ENCODE measurements at regions not wholly inside any gene's neighbourhood (a gene's known extent, or its start where the extent isn't known, plus 50 kb on each side); places are given as distances from the start of the nearest gene placed in this dataset.

- no peak overlapping the region for H3K27ac ChIP-seq (ENCODE audit: low read depth, low read length)
- H3K4me3 ChIP-seq (ENCODE audit: low read length in 3 of 3): no peak overlapping the region
- H3K36me3 ChIP-seq (ENCODE audit: control insufficient read depth in 3 of 3, insufficient read depth in 3 of 3, low read length in 3 of 3): no peaks in the 10 kb centered on the region
- no peaks in the 10 kb centered on the region for H3K27me3 ChIP-seq (ENCODE audit: control insufficient read depth in 3 of 3, insufficient read depth in 3 of 3, low read length in 3 of 3)
- H3K4me1 ChIP-seq (ENCODE audit: control insufficient read depth in 3 of 3, insufficient read depth in 3 of 3, low read length in 3 of 3): no peaks in the 10 kb centered on the region
- no peak overlapping the region for H3K9ac ChIP-seq (ENCODE audit: low read depth in 1 of 3, low read length in 3 of 3)
- H3K9me3 ChIP-seq (ENCODE audit: control insufficient read depth in 3 of 3, low read length in 3 of 3): no peaks in the 10 kb centered on the region
Observed at GRCh38 chr9:16352251-16352650, 518.2 kb downstream of the BNC2 start.

- Histone ChIP-seq H3K9ac (ENCODE audit: low read depth in 1 of 3, low read length in 3 of 3) (no peak overlapping the region), H3K27me3 (ENCODE audit: control insufficient read depth in 3 of 3, insufficient read depth in 3 of 3, low read length in 3 of 3) (no peaks in the 10 kb centered on the region), H3K4me3 (ENCODE audit: low read length in 3 of 3) (no peak overlapping the region), H3K9me3 (ENCODE audit: control insufficient read depth in 3 of 3, low read length in 3 of 3) (no peaks in the 10 kb centered on the region), H3K36me3 (ENCODE audit: control insufficient read depth in 3 of 3, insufficient read depth in 3 of 3, low read length in 3 of 3) (no peaks in the 10 kb centered on the region), H3K27ac (ENCODE audit: low read depth, low read length) (no peak overlapping the region), H3K4me1 (ENCODE audit: control insufficient read depth in 3 of 3, insufficient read depth in 3 of 3, low read length in 3 of 3) (no peaks in the 10 kb centered on the region)
Observed at GRCh38 chr9:16352791-16353401, 517.6 kb downstream of the BNC2 start.

GRCh38 chr9:16356196-16356765, 514.2 kb downstream of the BNC2 start:
- H3K9me3 ChIP-seq (ENCODE audit: control insufficient read depth in 3 of 3, low read length in 3 of 3): no peaks in the 10 kb centered on the region
- H3K4me1 ChIP-seq (ENCODE audit: control insufficient read depth in 3 of 3, insufficient read depth in 3 of 3, low read length in 3 of 3): no peaks in the 10 kb centered on the region
- H3K27me3 ChIP-seq (ENCODE audit: control insufficient read depth in 3 of 3, insufficient read depth in 3 of 3, low read length in 3 of 3): no peaks in the 10 kb centered on the region
- no peak overlapping the region for H3K27ac ChIP-seq (ENCODE audit: low read depth, low read length)
- H3K4me3 ChIP-seq (ENCODE audit: low read length in 3 of 3): no peak overlapping the region
- H3K36me3 ChIP-seq (ENCODE audit: control insufficient read depth in 3 of 3, insufficient read depth in 3 of 3, low read length in 3 of 3): no peaks in the 10 kb centered on the region
- no peak overlapping the region for H3K9ac ChIP-seq (ENCODE audit: low read depth in 1 of 3, low read length in 3 of 3)

DNA sequence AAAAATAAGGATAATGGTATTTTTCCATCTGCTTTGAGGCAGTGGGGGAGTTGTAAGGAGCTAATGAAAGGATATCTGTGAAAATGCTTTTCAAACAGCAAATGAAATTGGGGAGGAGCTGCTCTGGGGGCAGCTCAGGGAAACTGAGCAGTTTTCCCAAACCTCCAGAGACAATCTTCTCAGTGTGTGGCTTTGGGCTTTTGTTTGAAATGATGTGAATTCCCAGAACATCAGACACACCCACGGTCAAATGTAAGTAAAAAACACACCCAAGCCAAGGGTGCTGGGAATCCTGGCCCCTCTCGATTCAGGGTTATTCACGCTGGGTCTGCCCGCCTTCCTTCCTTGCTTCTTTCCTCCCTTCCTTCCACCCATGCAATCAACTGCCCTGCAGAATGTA, 512.6 kb downstream of the BNC2 start:
- H3K4me1 ChIP-seq (ENCODE audit: control insufficient read depth in 3 of 3, insufficient read depth in 3 of 3, low read length in 3 of 3): no peaks in the 10 kb centered on the region
- no peaks in the 10 kb centered on the region for H3K36me3 ChIP-seq (ENCODE audit: control insufficient read depth in 3 of 3, insufficient read depth in 3 of 3, low read length in 3 of 3)
- H3K4me3 ChIP-seq (ENCODE audit: low read length in 3 of 3): no peak overlapping the region
- H3K27ac ChIP-seq (ENCODE audit: low read depth, low read length): no peak overlapping the region
- H3K9ac ChIP-seq (ENCODE audit: low read depth in 1 of 3, low read length in 3 of 3): no peak overlapping the region
- no peaks in the 10 kb centered on the region for H3K27me3 ChIP-seq (ENCODE audit: control insufficient read depth in 3 of 3, insufficient read depth in 3 of 3, low read length in 3 of 3)
- H3K9me3 ChIP-seq (ENCODE audit: control insufficient read depth in 3 of 3, low read length in 3 of 3): no peaks in the 10 kb centered on the region

DNA sequence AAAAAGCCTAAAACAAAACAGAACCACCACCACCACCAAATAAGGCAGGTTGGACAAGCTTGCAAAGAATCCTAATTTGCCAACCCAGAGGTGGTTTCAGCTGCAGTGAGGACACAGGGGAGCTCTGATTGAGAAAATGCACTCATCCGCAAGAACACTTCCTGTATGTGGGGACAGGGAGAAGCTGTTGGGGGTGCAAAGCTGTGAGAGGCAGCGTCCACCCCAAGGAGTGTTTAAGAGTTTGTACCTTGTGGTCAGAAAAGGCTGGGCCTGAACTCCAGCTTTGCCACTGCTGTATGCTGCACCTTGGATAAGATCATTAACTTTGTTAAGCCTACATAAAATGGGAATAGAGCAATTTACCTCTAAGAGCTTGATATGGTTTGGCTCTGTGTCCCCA, 511.7 kb downstream of the BNC2 start:
- Histone ChIP-seq H3K4me1 (ENCODE audit: control insufficient read depth in 3 of 3, insufficient read depth in 3 of 3, low read length in 3 of 3) (no peaks in the 10 kb centered on the region), H3K27me3 (ENCODE audit: control insufficient read depth in 3 of 3, insufficient read depth in 3 of 3, low read length in 3 of 3) (no peaks in the 10 kb centered on the region), H3K36me3 (ENCODE audit: control insufficient read depth in 3 of 3, insufficient read depth in 3 of 3, low read length in 3 of 3) (no peaks in the 10 kb centered on the region), H3K4me3 (ENCODE audit: low read length in 3 of 3) (no peak overlapping the region), H3K9ac (ENCODE audit: low read depth in 1 of 3, low read length in 3 of 3) (no peak overlapping the region), H3K9me3 (ENCODE audit: control insufficient read depth in 3 of 3, low read length in 3 of 3) (no peaks in the 10 kb centered on the region), H3K27ac (ENCODE audit: low read depth, low read length) (no peak overlapping the region)

Measured in skeletal muscle tissue (tissue), 3 donors.